Naive thymus-derived CD4-positive, alpha-beta T cell (primary cell): ENCODE measurements at regions not wholly inside any gene's neighbourhood (a gene's known extent, or its start where the extent isn't known, plus 50 kb on each side); places are given as distances from the start of the nearest gene placed in this dataset.

Experiments used
- ATAC-seq: fragments of 150-1000 bp; cut with Tn5 transposase; 2 replicates; pipeline ENCODE4 v1.10.0; 2021; ENCODE audit warnings: mild to moderate bottlenecking, moderate library complexity
- CTCF ChIA-PET: fragments of 350-600 bp; sonication (Branson Sonifier 250); formaldehyde crosslinking; loops from one replicate; lab custom pipeline; 2021; ENCODE audit warnings: antibody characterized with exemption; lab: Charles Lee
- POLR2A ChIA-PET: fragments of 350-600 bp; sonication (Branson Sonifier 250); formaldehyde crosslinking; loops from one replicate; lab custom pipeline; 2021; ENCODE audit warnings: antibody characterized with exemption, inconsistent platforms; lab: Charles Lee
- DNase-seq, 9 donors: peaks; one replicate each; pipeline versions ENCODE4 v3.0.0 to v3.0.0-alpha.2; 2020 to 2022; ENCODE audit warnings: mixed read lengths in 1 of 9
- H3K27ac ChIP-seq: one replicate; pipeline ENCODE4 v1.7.0; 2013; ENCODE audit warnings: mild to moderate bottlenecking, low read depth, low read length, moderate library complexity
- H3K27me3 ChIP-seq, 2 donors: one replicate each; pipeline ENCODE4 v1.7.0; 2013; ENCODE audit warnings: low read length in 2 of 2, mild to moderate bottlenecking in 2 of 2, moderate library complexity in 2 of 2; ENCODE audit not compliant: control insufficient read depth in 2 of 2, insufficient read depth in 2 of 2
- H3K36me3 ChIP-seq, 3 experiments: 1 replicate in 2 of 3; 2 replicates in 1 of 3; pipeline ENCODE4 v1.7.0; 2013; ENCODE audit warnings: low read length in 3 of 3, mild to moderate bottlenecking in 3 of 3, moderate library complexity in 1 of 3; ENCODE audit not compliant: insufficient read depth in 3 of 3, control insufficient read depth in 2 of 3
- H3K4me1 ChIP-seq, 2 donors: one replicate each; pipeline ENCODE4 v1.7.0; 2013; ENCODE audit warnings: low read length in 2 of 2, mild to moderate bottlenecking in 2 of 2, moderate library complexity in 1 of 2; ENCODE audit not compliant: control insufficient read depth in 2 of 2, insufficient read depth in 2 of 2
- H3K4me3 ChIP-seq: 2 replicates; pipeline ENCODE4 v1.7.0; 2013; ENCODE audit warnings: mild to moderate bottlenecking, low read length
- H3K9me3 ChIP-seq, 3 experiments: 1 replicate in 2 of 3; 2 replicates in 1 of 3; pipeline ENCODE4 v1.7.0; 2013; ENCODE audit warnings: low read length in 3 of 3; ENCODE audit not compliant: control insufficient read depth in 2 of 3
- H3K27ac Mint-ChIP-seq, 9 donors: one replicate each; pipeline ENCODE4 v1.8.0; 2020 to 2022; ENCODE audit warnings: mixed read lengths in 9 of 9, mild to moderate bottlenecking in 8 of 9, moderate library complexity in 5 of 9, inconsistent platforms in 2 of 9
- H3K27me3 Mint-ChIP-seq, 5 donors: one replicate each; pipeline ENCODE4 v1.8.0; 2021 to 2022; ENCODE audit warnings: mixed read lengths in 5 of 5, mild to moderate bottlenecking in 1 of 5
- H3K36me3 Mint-ChIP-seq, 5 donors: one replicate each; pipeline ENCODE4 v1.8.0; 2020 to 2022; ENCODE audit warnings: mixed read lengths in 5 of 5, mild to moderate bottlenecking in 3 of 5, inconsistent platforms in 1 of 5
- H3K4me1 Mint-ChIP-seq, 7 donors: one replicate each; pipeline ENCODE4 v1.8.0; 2020 to 2022; ENCODE audit warnings: mixed read lengths in 7 of 7, mild to moderate bottlenecking in 3 of 7, inconsistent platforms in 1 of 7
- H3K4me3 Mint-ChIP-seq, 10 donors: one replicate each; pipeline ENCODE4 v1.8.0; 2020 to 2022; ENCODE audit warnings: mild to moderate bottlenecking in 10 of 10, mixed read lengths in 10 of 10, moderate library complexity in 6 of 10, inconsistent platforms in 2 of 10
- H3K9me3 Mint-ChIP-seq, 11 donors: one replicate each; pipeline ENCODE4 v1.8.0; 2020 to 2022; ENCODE audit warnings: mixed read lengths in 11 of 11, mild to moderate bottlenecking in 4 of 11, inconsistent platforms in 1 of 11, moderate library complexity in 1 of 11
- intact Hi-C, 2 donors: fragments of 100-400 bp; cut with micrococcal nuclease; formaldehyde crosslinking; loops; one replicate each; pipeline ENCODE4 v1.15.1; 2023

DNA sequence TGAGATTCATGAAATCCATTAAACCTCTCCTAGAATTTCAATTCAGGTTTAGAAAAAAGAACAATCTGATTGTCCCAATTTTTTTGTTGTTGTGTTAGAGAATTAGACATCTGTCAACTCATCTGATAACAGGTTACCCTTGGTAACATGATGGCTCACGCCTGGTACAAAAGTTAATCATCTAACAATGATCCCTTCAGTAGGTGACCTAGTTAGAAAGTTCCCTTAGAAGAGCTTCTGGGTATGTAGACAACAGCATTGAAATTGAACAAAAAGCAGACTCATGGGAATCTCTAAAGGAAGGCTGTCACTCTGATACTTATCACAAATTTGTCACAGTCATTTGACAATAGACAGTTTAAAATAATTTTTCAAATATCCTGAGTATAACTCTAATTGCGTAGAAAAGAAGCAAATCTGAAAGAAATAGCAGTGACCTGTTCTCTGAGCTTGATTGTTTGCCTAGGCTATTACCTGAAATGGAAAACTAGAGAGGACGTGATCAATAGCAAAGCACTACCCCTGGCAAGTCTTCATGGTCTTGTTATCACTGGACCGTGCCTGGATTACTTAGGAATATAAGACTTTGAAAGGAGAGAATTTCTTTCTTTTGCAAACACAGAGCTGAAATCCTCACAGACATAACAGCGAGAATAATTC is 880.4 kb upstream of the AGA start:
- Mint-ChIP-seq H3K4me3 (no peak overlapping the region), H3K9me3 (peaks cover 2 to 29% (median 11%) of the 10 kb centered on the region in 11 donors), H3K27ac (no peak overlapping the region), H3K4me1 (no peaks in the 10 kb centered on the region), H3K27me3 (no peaks in the 10 kb centered on the region), H3K36me3 (peaks cover 0 to 5% (median 0%) of the 10 kb centered on the region in 5 donors)
- CTCF ChIA-PET, result no interaction called here
- no peak overlapping the region for H3K27ac ChIP-seq
- POLR2A ChIA-PET, result no interaction called here
- intact Hi-C loops, result no loop called here
- DNase-seq (no peak), ATAC-seq (no peak)
- H3K9me3 ChIP-seq, result peaks cover 0 to 4% (median 0%) of the 10 kb centered on the region in 3 experiments
- no peak overlapping the region for H3K4me3 ChIP-seq
- H3K27me3 ChIP-seq, result no peaks in the 10 kb centered on the region
- no peaks in the 10 kb centered on the region for H3K4me1 ChIP-seq
- H3K36me3 ChIP-seq, result no peaks in the 10 kb centered on the region

DNA sequence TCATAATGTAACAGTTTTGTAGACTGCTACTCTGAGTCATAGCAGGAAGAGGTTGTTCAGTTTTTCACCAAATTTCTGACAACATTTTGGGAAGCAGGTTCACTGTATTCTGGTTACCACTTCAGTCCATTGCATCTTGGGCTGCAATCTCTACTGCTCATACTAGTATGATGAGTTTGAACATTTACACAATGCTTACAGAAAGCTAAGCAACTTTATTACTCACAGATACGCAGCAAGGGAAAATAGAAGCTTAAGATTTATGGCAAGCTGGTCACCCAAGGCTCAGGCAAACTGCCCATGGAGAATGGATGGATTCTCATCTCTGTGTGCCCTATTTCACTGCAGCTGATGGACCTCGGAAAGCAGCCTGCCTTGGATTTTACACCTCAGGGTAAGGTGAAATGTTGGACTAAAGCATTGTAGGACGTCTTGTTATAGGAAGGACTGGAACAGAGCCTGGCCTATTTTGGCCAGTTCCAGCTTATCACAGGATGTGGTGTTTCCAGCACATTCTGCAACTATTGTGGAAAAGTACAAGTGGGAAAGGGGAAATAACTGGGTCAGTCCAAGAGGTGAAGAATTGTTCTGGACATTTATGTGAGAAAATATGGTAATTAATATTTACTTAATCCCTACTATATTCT is 887.1 kb upstream of the AGA start:
- Histone ChIP-seq H3K9me3 (no peaks in the 10 kb centered on the region), H3K36me3 (no peaks in the 10 kb centered on the region), H3K4me3 (no peak overlapping the region), H3K27ac (no peak overlapping the region), H3K27me3 (no peaks in the 10 kb centered on the region), H3K4me1 (no peaks in the 10 kb centered on the region)
- DNase-seq, result no peak
- Mint-ChIP-seq H3K4me1 (no peaks in the 10 kb centered on the region), H3K36me3 (no peaks in the 10 kb centered on the region), H3K4me3 (no peak overlapping the region), H3K9me3 (peaks cover 0 to 17% (median 4%) of the 10 kb centered on the region in 11 donors), H3K27me3 (no peaks in the 10 kb centered on the region), H3K27ac (no peak overlapping the region)
- intact Hi-C loops, result no loop called here
- no peak for ATAC-seq
- POLR2A ChIA-PET, result no interaction called here
- CTCF ChIA-PET, result no interaction called here

DNA sequence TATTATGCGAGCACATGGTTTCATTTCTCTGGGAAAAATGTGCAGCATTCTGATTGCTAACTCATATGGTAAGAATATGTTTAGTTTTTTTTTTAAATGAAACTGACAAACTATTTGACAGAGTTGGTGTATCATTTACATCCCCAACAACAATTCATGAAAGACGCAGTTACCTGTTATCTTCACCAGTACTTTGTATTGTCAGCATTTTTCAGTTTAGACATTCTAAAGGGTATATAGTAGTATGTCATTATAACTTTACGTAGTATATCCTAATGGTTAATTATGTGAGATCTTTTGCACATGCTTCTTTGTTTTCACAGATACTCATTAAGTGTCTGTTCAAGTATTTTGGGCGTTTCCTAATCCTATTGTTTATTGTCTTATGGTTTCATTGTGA is 891.1 kb upstream of the AGA start:
- Mint-ChIP-seq H3K4me3 (no peak overlapping the region), H3K9me3 (peaks cover 0 to 15% (median 3%) of the 10 kb centered on the region in 11 donors), H3K27ac (no peak overlapping the region), H3K36me3 (no peaks in the 10 kb centered on the region), H3K4me1 (no peaks in the 10 kb centered on the region), H3K27me3 (no peaks in the 10 kb centered on the region)
- CTCF ChIA-PET, result no interaction called here
- POLR2A ChIA-PET, result no interaction called here
- Histone ChIP-seq H3K27ac (no peak overlapping the region), H3K4me1 (no peaks in the 10 kb centered on the region), H3K36me3 (no peaks in the 10 kb centered on the region), H3K4me3 (no peak overlapping the region), H3K9me3 (no peaks in the 10 kb centered on the region), H3K27me3 (no peaks in the 10 kb centered on the region)
- DNase-seq (no peak), ATAC-seq (no peak)
- intact Hi-C loops, result no loop called here

DNA sequence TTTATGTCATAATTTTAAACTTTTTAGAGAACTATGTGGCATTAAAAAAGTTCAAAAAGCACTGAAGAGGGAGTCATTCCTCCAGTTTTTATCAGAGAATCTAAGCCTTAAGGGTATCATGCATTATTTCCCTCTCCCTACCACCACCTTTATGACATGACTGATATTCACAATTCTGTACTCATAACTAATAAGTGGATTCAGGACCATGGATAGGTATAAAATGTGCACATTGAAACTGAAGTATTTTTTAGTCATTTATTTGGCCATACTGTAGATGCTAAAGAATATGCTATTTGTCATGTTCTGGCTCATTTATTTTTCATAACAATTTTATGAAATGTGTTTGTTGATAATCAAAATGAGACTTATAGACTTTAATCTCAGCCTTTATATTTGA is 897.5 kb upstream of the AGA start:
- H3K4me3 ChIP-seq, result no peak overlapping the region
- H3K4me1 ChIP-seq, result no peaks in the 10 kb centered on the region
- H3K27ac Mint-ChIP-seq, result no peak overlapping the region
- CTCF ChIA-PET, result no interaction called here
- H3K36me3 Mint-ChIP-seq, result no peaks in the 10 kb centered on the region
- DNase-seq, result no peak
- no peak for ATAC-seq
- no peak overlapping the region for H3K27ac ChIP-seq
- H3K27me3 Mint-ChIP-seq, result no peaks in the 10 kb centered on the region
- H3K4me3 Mint-ChIP-seq, result no peak overlapping the region
- no peaks in the 10 kb centered on the region for H3K36me3 ChIP-seq
- no peaks in the 10 kb centered on the region for H3K27me3 ChIP-seq
- peaks cover 0 to 12% (median 6%) of the 10 kb centered on the region in 11 donors for H3K9me3 Mint-ChIP-seq
- H3K9me3 ChIP-seq, result no peaks in the 10 kb centered on the region
- H3K4me1 Mint-ChIP-seq, result no peaks in the 10 kb centered on the region
- POLR2A ChIA-PET, result no interaction called here
- intact Hi-C loops, result no loop called here

DNA sequence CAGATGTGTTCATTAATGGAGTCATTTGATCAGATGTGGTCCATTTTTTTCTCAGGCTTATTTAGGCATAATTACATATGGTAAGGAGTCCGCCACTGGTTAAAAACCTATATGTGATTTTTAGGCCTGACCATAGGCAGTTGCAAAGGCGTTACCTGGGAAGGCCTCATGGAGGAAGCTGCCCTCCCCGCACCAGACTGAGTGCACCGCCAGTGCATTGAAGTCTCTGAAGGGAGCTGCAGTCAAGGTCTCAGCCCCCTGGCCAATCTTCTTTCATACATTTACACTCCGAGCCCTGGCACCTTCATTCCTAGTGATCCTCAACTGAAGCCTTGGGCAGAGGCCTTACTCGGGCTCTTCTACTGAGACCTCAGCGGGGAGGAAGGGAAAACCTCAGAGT is 898.2 kb upstream of the AGA start:
- no peaks in the 10 kb centered on the region for H3K9me3 ChIP-seq
- Mint-ChIP-seq H3K27ac (no peak overlapping the region), H3K9me3 (peaks cover 0 to 12% (median 8%) of the 10 kb centered on the region in 11 donors), H3K4me1 (no peaks in the 10 kb centered on the region), H3K27me3 (no peaks in the 10 kb centered on the region), H3K36me3 (no peaks in the 10 kb centered on the region), H3K4me3 (no peak overlapping the region)
- CTCF ChIA-PET, result no interaction called here
- no peak for ATAC-seq
- DNase-seq, result no peak
- H3K4me3 ChIP-seq, result no peak overlapping the region
- intact Hi-C loops, result no loop called here
- no peak overlapping the region for H3K27ac ChIP-seq
- no peaks in the 10 kb centered on the region for H3K36me3 ChIP-seq
- H3K4me1 ChIP-seq, result no peaks in the 10 kb centered on the region
- no peaks in the 10 kb centered on the region for H3K27me3 ChIP-seq
- POLR2A ChIA-PET, result no interaction called here

DNA sequence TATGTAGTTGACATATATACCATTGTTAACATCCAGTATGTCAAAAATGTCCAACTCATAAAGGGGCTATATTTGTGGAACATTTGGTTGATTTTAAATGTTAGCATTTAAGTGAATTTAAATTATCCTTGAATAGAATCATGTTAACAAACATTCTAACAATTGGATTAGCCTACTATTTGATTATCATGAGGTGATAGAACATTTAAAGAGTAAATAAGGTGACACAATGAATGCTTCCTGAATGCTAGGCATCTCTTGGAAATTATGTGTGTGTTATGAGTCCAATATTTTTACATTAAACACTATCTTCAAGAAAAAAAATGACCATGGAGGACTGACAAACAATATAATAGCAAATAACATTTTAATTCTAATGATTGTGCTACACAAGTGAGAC is 901.9 kb upstream of the AGA start:
- Mint-ChIP-seq H3K4me3 (no peak overlapping the region), H3K36me3 (no peaks in the 10 kb centered on the region), H3K4me1 (no peaks in the 10 kb centered on the region), H3K27me3 (no peaks in the 10 kb centered on the region), H3K27ac (no peak overlapping the region), H3K9me3 (peaks cover 0 to 10% (median 4%) of the 10 kb centered on the region in 11 donors)
- Histone ChIP-seq H3K4me3 (no peak overlapping the region), H3K4me1 (no peaks in the 10 kb centered on the region), H3K27ac (no peak overlapping the region), H3K36me3 (no peaks in the 10 kb centered on the region), H3K9me3 (no peaks in the 10 kb centered on the region), H3K27me3 (no peaks in the 10 kb centered on the region)
- DNase-seq (no peak), ATAC-seq (no peak)
- intact Hi-C loops, result no loop called here
- CTCF ChIA-PET, result no interaction called here
- POLR2A ChIA-PET, result no interaction called here

DNA sequence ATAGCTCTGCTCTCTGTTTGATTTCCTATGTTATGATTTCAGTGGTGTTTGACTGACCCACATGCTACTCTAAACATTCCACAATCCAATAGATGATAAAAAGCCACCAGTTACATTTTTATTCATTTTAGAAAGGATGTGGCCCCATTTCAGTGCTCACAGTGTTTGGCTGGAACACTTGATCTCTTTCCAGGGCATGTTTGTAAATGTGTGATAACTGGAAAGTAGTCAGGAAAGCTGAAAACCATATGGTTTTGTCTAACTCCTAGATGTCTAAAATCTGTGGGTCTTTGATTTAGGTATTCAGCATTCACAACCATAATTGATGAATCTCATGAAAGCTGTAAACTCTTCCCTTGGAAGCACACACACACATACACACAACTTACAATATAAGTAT is 904.9 kb upstream of the AGA start:
- H3K4me1 ChIP-seq, result no peaks in the 10 kb centered on the region
- H3K4me1 Mint-ChIP-seq, result no peaks in the 10 kb centered on the region
- H3K9me3 Mint-ChIP-seq, result peaks cover 0 to 16% (median 4%) of the 10 kb centered on the region in 11 donors
- ChIA-PET POLR2A (no interaction called here), CTCF (no interaction called here)
- H3K36me3 Mint-ChIP-seq, result no peaks in the 10 kb centered on the region
- H3K27ac ChIP-seq, result no peak overlapping the region
- no peak overlapping the region for H3K27ac Mint-ChIP-seq
- H3K36me3 ChIP-seq, result no peaks in the 10 kb centered on the region
- H3K9me3 ChIP-seq, result no peaks in the 10 kb centered on the region
- intact Hi-C loops, result no loop called here
- no peak overlapping the region for H3K4me3 ChIP-seq
- H3K4me3 Mint-ChIP-seq, result no peak overlapping the region
- ATAC-seq (no peak), DNase-seq (no peak)
- no peaks in the 10 kb centered on the region for H3K27me3 ChIP-seq
- no peaks in the 10 kb centered on the region for H3K27me3 Mint-ChIP-seq
